KMS-11 (cell line): ENCODE measurements at regions not wholly inside any gene's neighbourhood (a gene's known extent, or its start where the extent isn't known, plus 50 kb on each side); places are given as distances from the start of the nearest gene placed in this dataset.

Experiments used
- H2AFZ ChIP-seq: fragments of 200-600 bp; sonication (generic); 2 replicates; pipeline ENCODE4 v1.6.1; 2016; ENCODE audit warnings: antibody characterized with exemption, mixed run types, low read depth
- H3K27ac ChIP-seq: fragments of 200-600 bp; sonication (generic); 2 replicates; pipeline ENCODE4 v1.6.1; 2016; ENCODE audit warnings: mild to moderate bottlenecking, mixed run types
- H3K27me3 ChIP-seq: fragments of 200-600 bp; sonication (generic); 2 replicates; pipeline ENCODE4 v1.6.1; 2017; ENCODE audit warnings: mild to moderate bottlenecking, low read depth, mixed run types, moderate library complexity; ENCODE audit not compliant: insufficient read depth
- H3K36me3 ChIP-seq: fragments of 200-600 bp; sonication (generic); 2 replicates; pipeline ENCODE4 v1.6.1; 2017; ENCODE audit warnings: mild to moderate bottlenecking, mixed run types; ENCODE audit not compliant: insufficient read depth
- H3K4me1 ChIP-seq: fragments of 200-600 bp; sonication (generic); 2 replicates; pipeline ENCODE4 v1.6.1; 2016; ENCODE audit warnings: mild to moderate bottlenecking, low read depth, mixed run types; ENCODE audit not compliant: poor library complexity, severe bottlenecking
- H3K4me2 ChIP-seq: fragments of 200-600 bp; sonication (generic); 2 replicates; pipeline ENCODE4 v1.7.0; 2016; ENCODE audit warnings: mild to moderate bottlenecking, mixed run types
- H3K4me3 ChIP-seq: fragments of 200-600 bp; sonication (generic); IDR thresholded peaks from 2 replicates; pipeline ENCODE4 v1.6.1; 2017; ENCODE audit warnings: low read depth, low read length, mixed read lengths; ENCODE audit not compliant: insufficient read depth
- H3K79me2 ChIP-seq: fragments of 200-600 bp; sonication (generic); 2 replicates; pipeline ENCODE4 v1.6.1; 2016; ENCODE audit warnings: low read depth, mixed run types; ENCODE audit not compliant: insufficient read depth
- H3K9ac ChIP-seq: fragments of 200-600 bp; sonication (generic); 2 replicates; pipeline ENCODE4 v1.6.1; 2016; ENCODE audit warnings: mild to moderate bottlenecking, mixed run types
- H4K20me1 ChIP-seq: fragments of 200-600 bp; sonication (generic); 2 replicates; pipeline ENCODE4 v1.6.1; 2016; ENCODE audit warnings: mild to moderate bottlenecking, mixed run types; ENCODE audit not compliant: insufficient read depth
- CTCF ChIP-seq: fragments of 200-600 bp; sonication (generic); conservative IDR thresholded peaks from 2 replicates; pipeline ENCODE4 v1.6.1; 2017; ENCODE audit warnings: low read depth, mild to moderate bottlenecking, antibody characterized with exemption, low read length, moderate library complexity, mixed read lengths

GRCh38 chr14:49527221-49527620, 59.0 kb downstream of the RPS29 start:
- Histone ChIP-seq H3K4me2 (no peak overlapping the region), H3K4me1 (no peaks in the 10 kb centered on the region), H3K27me3 (no peaks in the 10 kb centered on the region), H4K20me1 (no peaks in the 10 kb centered on the region), H3K79me2 (no peaks in the 10 kb centered on the region), H3K27ac (no peak overlapping the region), H3K4me3 (no peak overlapping the region), H3K36me3 (no peaks in the 10 kb centered on the region), H2AFZ (no peak overlapping the region), H3K9ac (no peak overlapping the region)
- TF ChIP-seq CTCF: no peak

GRCh38 chr14:49526101-49526500, 60.1 kb downstream of the RPS29 start:
- no peak for TF ChIP-seq CTCF
- no peaks in the 10 kb centered on the region for H4K20me1 ChIP-seq
- no peak overlapping the region for H2AFZ ChIP-seq
- H3K4me3 ChIP-seq: no peak overlapping the region
- no peaks in the 10 kb centered on the region for H3K79me2 ChIP-seq
- H3K9ac ChIP-seq: no peak overlapping the region
- no peaks in the 10 kb centered on the region for H3K4me1 ChIP-seq
- H3K36me3 ChIP-seq: no peaks in the 10 kb centered on the region
- no peak overlapping the region for H3K4me2 ChIP-seq
- no peak overlapping the region for H3K27ac ChIP-seq
- H3K27me3 ChIP-seq: no peaks in the 10 kb centered on the region

- Histone ChIP-seq H3K4me2 (no peak overlapping the region), H3K4me3 (no peak overlapping the region), H4K20me1 (no peaks in the 10 kb centered on the region), H3K27me3 (no peaks in the 10 kb centered on the region), H3K27ac (no peak overlapping the region), H2AFZ (no peak overlapping the region), H3K79me2 (no peaks in the 10 kb centered on the region), H3K36me3 (no peaks in the 10 kb centered on the region), H3K9ac (no peak overlapping the region), H3K4me1 (no peaks in the 10 kb centered on the region)
- TF ChIP-seq CTCF: no peak
These were observed 69.9 kb downstream of the RPS29 start for GRCh38 chr14:49516286-49516685.

GRCh38 chr14:49512571-49512970, 73.6 kb downstream of the RPS29 start:
- Histone ChIP-seq H3K9ac (no peak overlapping the region), H3K27me3 (no peaks in the 10 kb centered on the region), H3K27ac (no peak overlapping the region), H3K4me2 (no peak overlapping the region), H3K79me2 (no peaks in the 10 kb centered on the region), H4K20me1 (no peaks in the 10 kb centered on the region), H3K36me3 (no peaks in the 10 kb centered on the region), H3K4me3 (no peak overlapping the region), H3K4me1 (no peaks in the 10 kb centered on the region), H2AFZ (no peak overlapping the region)
- TF ChIP-seq CTCF: no peak

GRCh38 chr14:49512147-49512551, 74.0 kb downstream of the RPS29 start:
- Histone ChIP-seq H3K27ac (no peak overlapping the region), H3K27me3 (no peaks in the 10 kb centered on the region), H2AFZ (no peak overlapping the region), H4K20me1 (no peaks in the 10 kb centered on the region), H3K4me1 (no peaks in the 10 kb centered on the region), H3K79me2 (no peaks in the 10 kb centered on the region), H3K4me2 (no peak overlapping the region), H3K9ac (no peak overlapping the region), H3K4me3 (no peak overlapping the region), H3K36me3 (no peaks in the 10 kb centered on the region)
- no peak for TF ChIP-seq CTCF
